HG02938 (cell line): ENCODE measurements at regions not wholly inside any gene's neighbourhood (a gene's known extent, or its start where the extent isn't known, plus 50 kb on each side); places are given as distances from the start of the nearest gene placed in this dataset.

ENCODE experiments used
- ATAC-seq: cut with Tn5 transposase; IDR thresholded peaks from one replicate; pipeline ENCODE4 v1.9.1; 2021; ENCODE audit warnings: mild to moderate bottlenecking, moderate library complexity; ENCODE audit not compliant: unreplicated experiment

DNA sequence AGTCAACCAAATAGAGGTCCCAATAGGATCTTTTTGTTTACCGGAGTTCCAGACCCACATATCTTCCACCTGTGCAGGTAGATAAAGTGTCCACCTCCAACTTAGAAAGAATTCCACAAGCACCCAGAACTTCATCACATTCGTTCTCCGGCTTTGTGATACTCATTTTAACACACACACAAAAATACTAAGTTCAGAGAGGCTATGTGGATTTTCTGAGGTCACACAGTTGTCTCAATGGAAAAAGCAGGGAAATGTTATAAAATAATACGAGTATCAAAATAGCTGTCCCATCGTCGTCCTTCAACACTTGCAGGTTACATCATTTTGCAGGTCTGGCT lies 137.5 kb downstream of the TMCO5A start:
- ATAC-seq, result no peak

DNA sequence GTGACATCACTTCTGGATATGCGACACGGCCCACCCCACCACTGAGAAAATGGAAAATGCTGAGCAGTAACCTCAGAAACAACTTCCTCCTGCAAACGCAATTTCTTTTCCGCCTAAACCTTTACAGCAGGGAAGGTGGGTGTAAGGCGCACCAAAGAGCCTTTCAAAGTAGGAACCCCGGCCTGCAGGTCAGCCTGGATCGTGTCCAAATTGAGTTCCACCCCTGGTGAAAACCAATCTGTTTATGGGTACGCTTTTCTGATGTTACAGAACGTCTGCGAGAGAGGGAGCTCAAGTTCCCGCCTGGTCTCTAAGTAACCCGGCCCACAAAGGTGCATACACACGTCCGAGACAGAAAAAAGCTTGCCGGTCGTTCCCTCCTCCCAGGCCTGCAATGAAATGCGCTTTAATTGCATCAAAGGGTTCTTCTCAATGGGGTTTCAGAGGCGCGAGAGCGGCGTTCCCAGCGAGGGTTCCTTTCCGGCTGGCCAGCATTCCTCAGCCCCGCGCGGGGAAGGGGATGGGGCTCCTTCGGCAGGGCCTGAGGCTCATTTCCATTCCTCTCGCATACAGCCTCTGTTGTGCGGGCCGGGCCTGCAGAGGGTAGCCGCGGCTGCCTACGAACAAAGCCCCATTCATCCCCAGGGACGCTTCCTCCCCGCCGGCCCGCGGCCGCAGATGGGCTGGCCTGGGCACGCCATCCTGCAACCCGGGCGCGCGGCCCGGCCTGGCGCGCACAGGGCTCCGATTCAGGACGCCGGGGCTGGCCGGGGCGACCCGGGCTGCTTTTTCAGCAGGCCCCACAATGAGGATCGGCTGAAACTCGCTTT lies 138.1 kb downstream of the TMCO5A start:
- ATAC-seq, result peak; percentile 56

DNA sequence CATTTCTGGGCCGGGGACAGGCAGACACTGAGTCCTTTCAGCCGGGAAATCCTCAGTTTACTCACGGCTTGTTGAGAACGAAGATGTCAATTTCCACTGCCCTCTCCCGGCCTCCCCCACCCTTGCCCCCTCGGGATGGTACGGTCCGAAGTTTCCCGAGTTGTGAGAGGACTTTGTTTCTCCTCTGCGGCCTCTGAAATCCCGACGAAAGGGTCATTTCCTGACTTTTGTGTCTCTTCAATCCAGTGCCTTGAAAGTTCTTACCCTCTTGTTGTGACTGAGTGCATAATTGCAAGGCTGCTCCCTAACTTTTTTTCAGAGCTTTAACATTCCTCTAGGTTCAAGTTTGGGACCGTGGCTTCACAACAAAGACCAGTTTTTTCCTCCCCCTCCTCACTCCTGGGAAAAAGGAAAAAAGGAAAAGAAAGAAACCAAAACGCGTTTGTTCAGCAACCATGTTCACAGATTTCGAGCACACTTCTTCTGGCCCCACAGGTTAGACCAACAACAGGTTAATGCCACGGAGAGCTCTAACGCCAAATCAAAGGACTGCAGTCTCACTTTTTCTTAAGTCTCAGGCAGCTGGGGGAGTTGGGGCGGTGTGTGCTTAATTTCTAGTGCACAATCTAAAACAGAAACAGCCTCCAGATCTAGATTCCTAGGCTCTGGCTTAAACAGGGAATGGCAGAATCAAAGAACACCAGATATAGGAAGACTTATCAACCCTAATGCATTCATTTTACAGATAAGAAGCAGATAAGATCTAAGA lies 138.9 kb downstream of the TMCO5A start:
- ATAC-seq, result no peak

DNA sequence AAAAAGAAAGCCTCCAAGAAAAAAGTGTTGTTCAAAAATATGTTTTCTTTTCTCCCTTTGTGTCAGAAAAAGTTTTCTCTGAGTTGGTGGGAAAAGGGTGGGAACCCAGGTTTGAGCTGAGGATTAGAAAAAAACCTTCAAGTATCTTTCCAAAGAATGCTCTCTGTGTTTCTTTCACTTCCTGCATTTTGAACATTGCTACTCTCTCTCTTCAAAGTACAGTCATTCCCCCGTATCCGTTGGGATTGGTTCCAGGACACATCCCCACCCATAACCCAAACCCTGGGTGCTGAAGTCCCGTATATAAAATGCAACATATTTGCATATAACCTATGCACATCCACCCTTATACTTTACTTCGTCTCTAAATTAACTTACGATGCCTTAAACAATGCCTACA lies 139.6 kb downstream of the TMCO5A start:
- ATAC-seq, result no peak

DNA sequence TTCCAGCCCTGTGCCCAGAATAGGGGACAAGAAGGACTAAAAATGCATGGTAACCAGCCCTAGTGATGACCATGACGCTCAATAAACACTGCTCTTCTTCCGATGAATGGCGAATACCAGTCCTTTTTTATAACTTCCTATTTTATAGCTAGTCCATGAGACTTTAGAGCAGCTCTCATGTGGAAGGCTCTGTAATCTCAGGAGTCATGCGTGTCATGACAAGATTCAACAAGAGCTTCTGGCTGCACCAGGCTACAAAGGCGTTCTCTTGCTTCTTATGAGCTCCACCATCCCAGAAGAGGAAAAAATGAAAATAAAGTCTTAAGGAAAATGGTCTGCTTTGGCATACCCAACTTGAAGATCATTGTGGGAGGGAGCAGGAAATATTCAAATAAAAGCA lies 141.0 kb downstream of the TMCO5A start:
- no peak for ATAC-seq

DNA sequence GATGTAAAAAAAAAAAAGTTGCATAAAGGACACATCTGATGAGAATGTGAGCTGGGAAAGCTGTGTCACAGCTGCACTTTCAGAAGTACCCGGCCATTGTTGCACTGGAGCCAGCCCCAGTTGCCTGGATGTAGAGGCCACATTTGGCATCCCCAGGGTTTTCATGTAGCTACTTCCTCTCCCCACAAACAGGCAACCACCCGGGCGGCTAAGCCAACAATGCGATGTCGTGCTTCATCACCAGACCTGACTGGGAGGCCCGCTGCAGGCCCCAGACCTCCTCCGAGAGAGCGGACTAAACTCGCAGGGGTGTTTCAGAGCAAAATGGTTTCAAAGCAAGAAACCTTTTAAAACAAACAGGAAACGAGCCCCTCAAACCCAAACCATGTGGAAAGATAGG lies 142.3 kb downstream of the TMCO5A start:
- no peak for ATAC-seq

DNA sequence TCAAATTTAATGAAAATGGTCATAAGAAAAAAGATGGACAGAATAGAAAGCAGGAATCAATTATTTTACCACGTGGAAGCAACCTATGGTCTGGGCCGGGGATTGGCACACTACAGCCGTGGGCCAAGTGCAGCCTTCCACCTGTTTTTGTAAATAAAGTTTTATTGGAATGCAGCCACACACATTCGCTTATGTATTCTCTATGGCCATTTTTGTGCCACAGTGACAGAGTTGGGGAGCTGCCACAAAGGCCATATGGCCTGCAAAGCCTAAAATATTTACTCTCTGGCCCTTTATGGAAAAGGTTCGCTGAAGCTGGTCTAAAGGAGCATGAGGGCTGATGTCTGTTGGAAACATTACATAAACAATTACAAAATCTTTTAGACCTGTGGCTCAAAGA lies 144.8 kb downstream of the TMCO5A start:
- no peak for ATAC-seq

DNA sequence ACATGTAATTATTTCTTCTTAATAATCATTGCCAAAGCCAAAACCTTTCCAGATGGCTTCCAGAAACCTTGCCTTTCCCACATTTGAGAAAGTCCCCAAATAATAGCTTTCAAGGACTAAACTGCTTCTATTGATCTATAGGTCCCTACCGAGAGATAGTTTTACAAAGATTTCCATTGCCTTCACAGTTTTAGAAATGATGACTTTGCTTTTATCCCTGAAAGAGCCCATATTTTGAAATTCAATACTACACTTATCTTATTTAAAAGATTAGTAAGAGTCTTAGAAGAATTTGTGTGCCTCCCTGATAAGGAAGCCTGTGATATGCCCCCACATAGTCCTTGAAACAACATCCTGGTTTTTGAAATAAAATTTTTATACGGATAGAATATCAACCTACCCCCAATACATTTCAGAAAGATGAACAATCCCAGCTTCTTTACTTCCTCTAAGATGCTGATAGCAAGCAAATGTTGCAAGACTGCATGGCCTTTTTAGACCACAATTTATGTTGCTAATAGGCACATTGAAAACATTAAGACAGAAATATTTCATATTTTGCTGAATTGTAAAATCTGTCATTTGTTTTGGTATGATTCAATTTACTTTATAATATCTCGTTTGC lies 146.3 kb downstream of the TMCO5A start:
- ATAC-seq, result no peak

DNA sequence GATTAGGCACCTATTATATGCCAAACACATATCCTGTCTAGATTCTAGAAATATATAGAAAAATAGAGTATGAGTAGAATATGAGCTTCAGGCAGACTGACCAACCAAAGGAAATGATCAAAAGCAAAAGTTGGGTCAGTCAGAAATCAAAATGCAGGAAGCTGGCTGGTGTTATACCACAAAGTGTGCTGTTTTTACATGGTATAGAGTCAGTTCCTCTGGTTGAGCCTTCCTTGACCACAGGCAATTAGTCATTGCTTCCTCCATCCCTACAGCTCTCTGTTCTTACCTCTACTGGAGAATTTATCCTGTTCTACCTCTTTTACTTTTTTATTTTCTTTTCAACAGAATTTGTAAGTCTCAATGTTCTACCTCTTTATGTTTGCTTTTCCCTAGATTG lies 149.8 kb downstream of the TMCO5A start:
- peak; percentile 74 for ATAC-seq

DNA sequence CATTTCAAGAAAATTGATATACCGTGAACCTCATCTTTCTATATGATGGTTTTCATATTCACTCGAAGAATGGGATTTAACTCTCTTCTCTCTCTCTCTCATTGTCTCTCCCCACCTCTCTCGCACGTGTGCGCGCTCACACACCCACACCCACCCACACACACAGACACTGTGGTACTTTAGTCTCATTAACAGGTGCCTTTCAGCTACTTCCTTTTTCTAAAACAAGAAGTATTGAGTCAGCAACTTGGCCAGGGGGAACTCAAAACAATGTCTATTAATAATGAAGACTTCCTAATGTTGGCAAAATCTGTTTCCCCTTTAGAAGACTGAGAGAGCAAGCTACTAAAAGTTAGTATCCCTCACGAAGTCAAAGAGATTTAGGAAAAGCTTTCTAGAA lies 150.7 kb downstream of the TMCO5A start:
- ATAC-seq, result peak; percentile 74

DNA sequence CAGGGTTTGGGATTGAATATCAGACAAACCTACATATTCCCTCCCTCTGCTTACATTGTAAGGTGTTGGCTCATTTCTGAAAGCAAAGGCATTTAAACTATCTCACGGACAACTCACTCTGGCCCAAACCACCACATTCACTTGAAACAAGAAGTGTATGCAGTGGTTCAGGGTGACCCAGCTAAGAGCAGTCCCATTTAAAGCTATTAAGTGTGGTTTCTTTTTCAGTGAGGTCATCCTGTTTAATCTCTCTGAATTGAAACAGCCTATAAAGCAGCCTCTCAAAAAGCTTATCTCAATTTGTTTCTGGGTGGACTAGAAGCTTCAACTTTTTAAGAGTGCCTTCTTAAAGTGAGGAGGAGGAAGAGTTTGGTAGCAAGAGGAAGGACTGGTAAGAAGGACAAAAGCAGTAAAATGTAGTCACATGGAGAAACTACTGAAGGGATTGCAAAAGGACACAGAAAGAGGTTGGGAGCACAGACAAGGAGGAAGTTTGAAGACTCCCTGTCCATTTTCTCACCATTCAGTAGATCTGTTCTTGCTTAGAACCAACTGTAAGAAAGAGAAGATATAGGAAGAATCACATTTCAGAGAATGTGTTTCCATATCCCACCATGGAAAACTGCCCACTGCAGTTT lies 151.6 kb downstream of the TMCO5A start:
- ATAC-seq, result no peak

DNA sequence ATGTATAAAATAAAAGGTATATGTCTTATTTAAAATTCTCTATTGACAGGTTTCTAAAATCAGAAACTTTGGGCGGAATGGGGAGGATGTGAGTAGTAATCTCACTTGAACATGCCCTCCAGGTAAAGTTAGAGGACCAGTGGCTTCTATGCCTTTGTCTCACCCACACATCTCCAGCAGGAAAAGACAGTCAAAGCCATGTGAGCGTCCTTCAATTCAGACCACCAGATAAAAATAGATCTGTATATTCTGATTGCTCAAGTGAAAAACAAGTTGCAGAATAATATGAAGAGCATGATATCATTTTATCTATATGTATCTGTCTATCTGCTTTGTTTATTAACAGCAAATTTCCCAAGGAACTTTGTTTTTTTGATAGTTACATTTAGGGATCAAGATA lies 152.2 kb downstream of the TMCO5A start:
- no peak for ATAC-seq

DNA sequence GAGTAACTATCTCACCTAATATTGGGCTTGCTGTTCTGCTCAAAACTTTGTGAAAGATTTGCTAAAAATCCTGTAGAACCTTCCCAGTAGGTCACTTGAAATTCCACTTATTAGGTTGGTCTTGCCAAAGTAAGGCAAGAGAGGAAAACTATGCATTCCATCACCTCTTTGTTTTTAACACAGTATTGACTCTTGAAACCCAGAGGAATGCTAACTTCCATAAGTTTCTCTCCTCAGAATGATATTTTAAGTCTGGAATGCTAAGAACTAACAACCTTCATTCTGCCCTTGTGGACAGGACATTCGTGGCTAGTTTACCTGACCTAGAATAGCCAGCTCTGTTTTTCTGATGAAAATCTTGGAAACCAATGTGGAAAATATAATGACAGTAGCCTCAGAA lies 154.5 kb downstream of the TMCO5A start:
- ATAC-seq, result no peak

DNA sequence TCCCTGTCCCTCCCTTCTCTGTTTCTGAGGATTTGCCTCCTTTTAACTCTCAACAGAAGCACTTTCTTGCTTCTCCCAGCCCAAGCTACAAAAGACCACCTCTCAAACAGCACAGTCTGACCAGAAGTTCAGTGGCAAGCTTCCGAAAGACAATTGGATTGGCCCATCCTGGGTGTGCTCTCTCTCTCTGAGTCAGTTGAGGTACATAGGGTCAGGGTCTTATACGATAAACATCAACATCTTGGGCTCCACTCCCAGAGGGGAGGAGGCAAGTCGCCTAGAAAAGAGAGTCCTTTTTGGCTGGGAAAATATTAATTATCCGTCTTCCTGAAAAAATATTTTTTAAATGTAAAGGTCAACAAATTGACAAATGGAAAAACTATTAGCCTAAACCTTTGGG lies 155.8 kb downstream of the TMCO5A start:
- ATAC-seq, result no peak

DNA sequence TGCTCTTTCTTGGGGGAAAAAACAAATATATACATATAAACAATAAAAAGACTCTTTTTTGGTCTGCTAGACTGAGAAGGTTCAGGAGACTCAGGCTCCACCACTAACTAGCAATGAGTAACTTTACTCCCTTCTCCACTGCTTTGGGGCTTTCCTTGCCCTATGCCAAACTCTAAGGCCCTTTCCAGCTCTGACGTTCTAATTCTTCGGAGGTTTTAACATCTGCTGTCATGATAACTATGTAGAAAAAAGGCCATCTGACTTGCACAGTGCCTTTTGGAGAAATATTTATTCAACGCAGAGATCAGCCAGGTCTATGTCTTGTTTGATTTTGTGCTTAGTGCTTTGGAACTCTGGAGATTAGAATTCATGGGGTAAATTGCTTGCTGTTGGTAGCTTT lies 156.2 kb downstream of the TMCO5A start:
- ATAC-seq, result no peak

DNA sequence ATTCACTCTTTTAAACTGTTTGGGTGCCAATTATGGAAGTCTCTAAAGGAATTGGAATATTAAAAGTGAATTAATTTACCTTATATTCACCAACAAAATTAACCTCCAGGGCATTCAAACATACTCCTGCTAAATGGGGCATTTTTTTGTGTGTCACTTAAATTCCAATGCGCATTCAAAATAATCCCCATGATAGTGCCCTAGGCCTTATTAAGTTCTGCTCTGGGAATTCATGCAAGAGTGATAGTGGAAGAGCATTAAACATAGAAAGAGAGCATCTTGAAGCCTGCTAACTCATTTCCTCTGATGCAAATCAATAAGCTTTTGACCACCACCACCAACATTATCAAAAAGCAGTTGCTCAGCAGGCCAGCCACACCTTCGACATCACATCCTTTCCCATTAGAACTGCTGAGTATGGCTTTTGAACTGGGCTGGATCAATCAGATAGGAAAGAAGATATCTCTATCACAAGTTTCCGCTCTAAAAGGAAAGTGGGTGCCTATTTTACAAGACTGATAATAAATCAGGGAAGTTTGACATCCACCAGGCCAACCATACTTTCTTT lies 156.7 kb downstream of the TMCO5A start:
- ATAC-seq, result no peak

DNA sequence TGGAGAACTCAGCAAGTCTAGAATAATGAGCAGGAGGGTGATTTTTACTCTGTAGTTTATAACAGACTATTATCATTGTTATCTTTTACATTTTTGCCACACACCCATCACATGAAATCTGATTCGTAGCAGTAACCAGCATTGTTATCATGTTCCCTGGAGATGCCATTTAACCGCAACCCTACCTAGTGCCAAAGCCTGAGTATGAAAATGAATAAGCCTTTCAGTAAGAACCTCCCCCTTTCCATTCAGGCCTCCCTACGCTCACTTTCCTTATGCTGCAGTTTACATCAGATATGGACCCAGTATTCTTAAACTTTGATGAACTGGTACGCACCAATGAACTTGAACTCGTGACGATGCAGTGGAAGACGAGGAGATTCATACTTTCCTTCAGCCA lies 158.7 kb upstream of the SPRED1 start:
- no peak for ATAC-seq

DNA sequence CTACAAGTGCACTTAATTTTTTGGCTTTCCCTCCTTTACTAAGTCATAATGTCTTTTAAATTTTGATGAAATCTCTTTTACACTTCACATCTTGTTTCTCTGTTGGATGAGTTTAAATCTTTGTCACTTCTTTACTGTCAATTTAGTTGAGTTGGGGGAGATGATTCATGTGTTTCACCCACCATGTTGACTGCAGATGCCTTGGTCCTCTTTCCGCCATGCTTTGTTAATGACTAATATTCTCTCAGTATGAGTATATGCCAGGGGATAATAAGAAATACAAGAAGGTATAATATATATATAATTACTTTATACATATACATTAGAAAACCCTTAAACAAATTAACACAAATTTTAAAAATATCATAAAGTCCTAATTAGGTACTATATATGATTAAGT lies 149.7 kb upstream of the SPRED1 start:
- no peak for ATAC-seq

DNA sequence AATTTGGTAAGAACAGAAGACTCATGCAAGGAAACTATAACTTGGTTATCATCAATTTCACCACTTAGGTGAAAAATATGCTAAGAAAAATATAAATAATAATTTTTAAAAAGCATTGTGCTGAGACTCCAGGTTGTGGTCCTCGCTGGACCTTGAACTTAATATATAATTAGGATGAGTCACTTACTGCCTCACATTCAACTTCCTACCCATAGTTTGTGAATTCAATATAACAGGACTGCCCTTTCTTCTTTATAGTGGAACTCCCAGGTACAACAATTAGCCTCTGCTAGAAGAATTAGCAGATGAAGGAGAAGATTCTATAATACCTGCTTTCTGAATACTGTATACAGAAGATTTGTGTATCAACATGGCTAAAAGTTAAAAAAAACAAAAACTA lies 149.1 kb upstream of the SPRED1 start:
- no peak for ATAC-seq

DNA sequence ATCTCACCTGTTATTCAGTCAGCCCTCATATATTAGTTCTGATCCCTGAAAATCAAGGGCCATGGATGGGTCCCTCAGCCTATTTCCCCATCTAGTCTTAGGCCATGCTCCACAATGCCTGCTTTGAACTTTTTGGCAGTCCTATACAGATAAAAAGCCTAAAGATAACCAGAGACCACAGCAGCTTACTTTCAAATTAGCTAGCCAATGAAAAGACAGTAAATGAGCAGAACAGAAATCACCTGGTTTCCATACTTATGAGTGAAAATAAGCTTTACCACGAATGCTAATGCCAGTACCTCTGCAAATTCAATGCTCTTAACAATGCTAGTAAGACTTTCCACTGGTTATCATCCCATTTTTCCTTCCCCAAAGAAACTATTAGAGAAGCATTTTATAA lies 141.6 kb upstream of the SPRED1 start:
- ATAC-seq, result no peak

DNA sequence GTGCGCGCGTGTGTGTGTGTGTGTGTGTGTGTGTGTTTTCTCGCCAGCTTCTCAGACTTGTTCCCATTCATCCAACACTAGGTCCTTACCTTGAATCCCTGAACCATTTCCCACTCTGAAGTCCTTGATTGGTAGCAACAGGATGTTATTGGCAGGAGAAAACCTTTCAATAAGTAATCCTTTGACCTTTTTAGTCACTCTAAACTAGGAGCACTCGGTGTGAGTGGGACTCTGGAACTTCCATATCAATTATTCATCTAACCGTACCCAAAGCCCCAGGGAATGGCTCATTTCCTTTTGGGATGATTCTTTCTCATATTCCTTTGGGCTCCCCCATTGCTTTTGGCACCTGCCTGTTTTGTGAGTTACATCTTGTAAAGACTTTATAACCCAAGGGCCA lies 140.2 kb upstream of the SPRED1 start:
- no peak for ATAC-seq
